Erythroblast (primary cell): ENCODE measurements at regions not wholly inside any gene's neighbourhood (a gene's known extent, or its start where the extent isn't known, plus 50 kb on each side); places are given as distances from the start of the nearest gene placed in this dataset.

Experiments
- GATA1 ChIP-seq: IDR thresholded peaks from 2 replicates; pipeline ENCODE4 v1.6.1; 2011; ENCODE audit warnings: low read depth, mild to moderate bottlenecking, control low read depth, low read length, moderate library complexity
- POLR2A ChIP-seq: IDR thresholded peaks from 2 replicates; pipeline ENCODE4 v1.6.1; 2011; ENCODE audit warnings: mild to moderate bottlenecking, low read length

DNA sequence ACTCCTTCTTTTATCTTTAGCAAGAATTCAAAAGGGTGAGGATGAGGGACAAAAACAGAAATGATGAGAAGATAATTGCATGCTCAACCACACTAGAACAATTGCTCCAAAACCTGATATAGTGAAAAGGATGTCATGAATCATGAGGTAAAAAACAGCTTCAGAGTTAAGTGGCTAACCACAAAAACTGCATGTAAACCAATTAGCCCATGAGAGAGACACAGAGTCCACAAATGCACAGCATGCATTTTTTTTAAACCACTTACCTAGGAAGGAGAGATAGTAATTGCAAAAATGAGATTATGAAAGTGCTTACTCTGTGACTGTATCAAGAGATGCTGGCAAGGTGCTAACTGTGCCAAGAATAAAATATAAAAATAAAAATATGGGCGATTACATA, 132.9 kb downstream of the MBL2 start:
- TF ChIP-seq POLR2A (no peak), GATA1 (no peak)
